NT2/D1 (cell line): ENCODE measurements at regions not wholly inside any gene's neighbourhood (a gene's known extent, or its start where the extent isn't known, plus 50 kb on each side); places are given as distances from the start of the nearest gene placed in this dataset.
"Not testable (repeated sequence)": the region's sequence is repeated elsewhere in the genome, so short reads cannot be mapped to it uniquely, and the experiment has no call there.

Experiments
- DNase-seq: peaks from one replicate; pipeline ENCODE4 v3.0.0-alpha.2; 2011; ENCODE audit warnings: low read depth, low spot score
- H3K27me3 ChIP-seq: 2 replicates; pipeline ENCODE4 v1.6.0; 2011; ENCODE audit warnings: mild to moderate bottlenecking; ENCODE audit not compliant: insufficient read length, insufficient read depth
- H3K36me3 ChIP-seq: 2 replicates; pipeline ENCODE4 v1.6.1; 2011; ENCODE audit warnings: mild to moderate bottlenecking, low read length, mixed read lengths; ENCODE audit not compliant: insufficient read depth, insufficient read length
- H3K4me1 ChIP-seq: 2 replicates; pipeline ENCODE4 v1.5.1; 2011; ENCODE audit not compliant: insufficient read depth, insufficient read length
- H3K4me3 ChIP-seq: 2 replicates; pipeline ENCODE4 v1.5.1; 2011; ENCODE audit warnings: low read depth; ENCODE audit not compliant: insufficient read length
- H3K9ac ChIP-seq: 2 replicates; pipeline ENCODE4 v1.6.0; 2011; ENCODE audit warnings: low read depth; ENCODE audit not compliant: insufficient read length
- H3K9me3 ChIP-seq: 2 replicates; pipeline ENCODE4 v1.5.1; 2011; ENCODE audit warnings: mild to moderate bottlenecking, low read length; ENCODE audit not compliant: insufficient read depth
- SUZ12 ChIP-seq: IDR thresholded peaks from 2 replicates; pipeline ENCODE4 v1.6.1; 2011; ENCODE audit not compliant: insufficient read length, insufficient read depth; ENCODE audit errors: extremely low read depth
- YY1 ChIP-seq: IDR thresholded peaks from 2 replicates; pipeline ENCODE4 v1.6.1; 2011; ENCODE audit not compliant: insufficient read length, insufficient read depth
- ZNF274 ChIP-seq: IDR thresholded peaks from 2 replicates; pipeline ENCODE4 v1.6.1; 2011; ENCODE audit warnings: mild to moderate bottlenecking, low read depth, low read length

GRCh38 chrX:96502507-96502906 is 182.1 kb upstream of the DIAPH2 start:
- H3K27me3 ChIP-seq: no peaks in the 10 kb centered on the region
- no peak for TF ChIP-seq SUZ12
- H3K4me1 ChIP-seq: no peaks in the 10 kb centered on the region
- H3K36me3 ChIP-seq: no peaks in the 10 kb centered on the region
- H3K9me3 ChIP-seq: no peaks in the 10 kb centered on the region
- H3K9ac ChIP-seq: no peak overlapping the region
- DNase-seq: no peak
- H3K4me3 ChIP-seq: no peak overlapping the region

- H3K4me3 ChIP-seq, H3K27me3 ChIP-seq, H3K4me1 ChIP-seq, H3K9ac ChIP-seq, H3K36me3 ChIP-seq, DNase-seq, H3K9me3 ChIP-seq: not testable (repeated sequence)
Observed at GRCh38 chrX:96529386-96529785, 155.3 kb upstream of the DIAPH2 start.

- TF ChIP-seq YY1 (no peak), ZNF274 (no peak), SUZ12 (no peak)
- Histone ChIP-seq H3K9me3 (no peaks in the 10 kb centered on the region), H3K36me3 (no peaks in the 10 kb centered on the region), H3K9ac (no peak overlapping the region), H3K27me3 (no peaks in the 10 kb centered on the region), H3K4me3 (no peak overlapping the region), H3K4me1 (no peaks in the 10 kb centered on the region)
- DNase-seq: no peak
Observed at GRCh38 chrX:96538104-96538725, 146.4 kb upstream of the DIAPH2 start.

DNA sequence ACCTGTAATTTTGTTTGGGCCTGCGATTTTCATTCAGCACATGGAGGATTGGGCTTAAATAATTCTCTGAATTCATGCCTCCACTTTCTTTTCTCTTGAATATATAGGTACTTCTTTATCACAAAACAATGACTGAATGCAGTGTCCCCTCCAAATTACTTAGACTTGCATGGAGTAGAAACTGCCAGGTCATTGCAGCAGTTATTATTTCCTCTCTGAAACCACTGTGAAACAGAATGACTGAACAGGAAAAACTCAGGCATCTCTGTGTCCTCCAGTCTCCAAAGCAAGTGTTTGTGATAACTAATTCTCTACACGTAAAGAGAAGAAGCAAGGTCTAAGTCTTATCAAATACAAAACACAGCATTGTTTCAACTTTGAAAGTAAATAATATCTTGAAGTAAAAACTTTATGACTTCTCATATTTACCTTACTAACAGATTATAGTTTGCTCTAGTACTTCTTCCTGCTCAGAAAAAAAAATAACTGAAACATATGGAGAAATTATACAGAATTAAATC is 144.5 kb upstream of the DIAPH2 start:
- Histone ChIP-seq H3K4me1 (no peaks in the 10 kb centered on the region), H3K9ac (no peak overlapping the region), H3K4me3 (no peak overlapping the region), H3K27me3 (no peaks in the 10 kb centered on the region), H3K9me3 (no peaks in the 10 kb centered on the region), H3K36me3 (no peaks in the 10 kb centered on the region)
- no peak for TF ChIP-seq SUZ12
- no peak for TF ChIP-seq ZNF274
- no peak for TF ChIP-seq YY1
- DNase-seq: no peak

DNA sequence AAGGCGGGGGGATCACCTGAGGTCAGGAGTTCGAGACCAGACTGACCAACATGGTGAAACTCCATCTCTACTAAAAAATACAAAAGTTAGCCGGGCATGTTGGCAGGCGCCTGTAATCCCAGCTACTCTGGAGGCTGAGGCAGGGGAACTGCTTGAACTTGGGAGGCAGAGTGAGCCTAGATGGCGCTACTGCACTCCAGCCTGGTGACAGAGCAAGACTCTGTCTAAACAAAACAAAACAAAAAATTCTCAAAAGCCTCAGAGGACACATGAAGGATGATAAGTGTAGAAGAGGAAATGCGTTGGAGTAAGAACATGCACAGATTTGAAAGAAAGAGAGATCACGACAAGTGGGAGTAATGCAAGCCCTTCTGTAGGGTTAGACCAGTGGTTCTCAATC is 138.4 kb upstream of the DIAPH2 start:
- DNase-seq, H3K36me3 ChIP-seq, H3K9ac ChIP-seq, H3K4me3 ChIP-seq, H3K4me1 ChIP-seq, H3K9me3 ChIP-seq, H3K27me3 ChIP-seq: not testable (repeated sequence)

- Histone ChIP-seq H3K36me3 (no peaks in the 10 kb centered on the region), H3K27me3 (no peaks in the 10 kb centered on the region), H3K4me1 (no peaks in the 10 kb centered on the region), H3K4me3 (no peak overlapping the region), H3K9ac (no peak overlapping the region), H3K9me3 (no peaks in the 10 kb centered on the region)
- TF ChIP-seq SUZ12: no peak
- TF ChIP-seq ZNF274: no peak
- TF ChIP-seq YY1: no peak
- DNase-seq: no peak
Observed at GRCh38 chrX:96551322-96551872, 133.2 kb upstream of the DIAPH2 start.

GRCh38 chrX:96556886-96557285 is 127.8 kb upstream of the DIAPH2 start:
- Histone ChIP-seq H3K9ac (no peak overlapping the region), H3K4me3 (no peak overlapping the region), H3K4me1 (no peaks in the 10 kb centered on the region), H3K36me3 (no peaks in the 10 kb centered on the region), H3K9me3 (no peaks in the 10 kb centered on the region), H3K27me3 (no peaks in the 10 kb centered on the region)
- TF ChIP-seq YY1 (no peak), SUZ12 (no peak), ZNF274 (no peak)
- no peak for DNase-seq

GRCh38 chrX:96561129-96561528 is 123.5 kb upstream of the DIAPH2 start:
- H3K9ac ChIP-seq, H3K36me3 ChIP-seq, H3K4me3 ChIP-seq, H3K27me3 ChIP-seq, H3K9me3 ChIP-seq, DNase-seq, H3K4me1 ChIP-seq: not testable (repeated sequence)
